ENCODE measurements at regions not wholly inside any gene's neighbourhood (a gene's known extent, or its start where the extent isn't known, plus 50 kb on each side); places are given as distances from the start of the nearest gene placed in this dataset.

DNA sequence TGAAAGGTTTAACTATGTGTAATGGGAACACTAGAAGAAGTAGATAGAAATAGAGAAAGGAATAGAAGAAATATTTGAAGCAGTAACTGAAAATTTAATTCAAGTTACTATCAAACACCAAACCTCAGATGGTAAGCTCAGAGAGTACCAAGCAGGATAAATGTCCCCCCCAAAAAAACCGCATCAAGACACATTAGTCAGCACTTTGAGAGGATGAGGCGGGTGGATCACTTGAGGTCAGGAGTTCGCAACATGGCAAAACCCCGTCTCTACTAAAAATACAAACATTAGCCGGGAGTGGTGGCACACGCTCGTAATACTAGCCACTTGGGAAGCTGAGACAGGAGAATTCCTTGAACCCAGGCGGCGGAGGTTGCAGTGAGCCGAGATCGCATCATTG, 253.1 kb downstream of the C6orf118 start:
- Histone ChIP-seq H4K20me1 (ENCODE audit: control insufficient read depth, insufficient read depth, insufficient read length) (no peaks in the 10 kb centered on the region), H2BK5ac (ENCODE audit: insufficient read length, low read length) (no peak overlapping the region), H3K4ac (ENCODE audit: low read depth, low read length) (no peak overlapping the region), H4K91ac (ENCODE audit: insufficient read length, low read depth, low read length) (no peak overlapping the region), H4K5ac (ENCODE audit: insufficient read length, low read depth, low read length) (no peak overlapping the region), H3K4me1 (ENCODE audit: insufficient read depth, low read length) (no peaks in the 10 kb centered on the region), H3K79me1 (ENCODE audit: insufficient read depth, low read depth, low read length, poor library complexity, severe bottlenecking) (no peaks in the 10 kb centered on the region), H3K79me2 (ENCODE audit: insufficient read depth, low read length) (no peaks in the 10 kb centered on the region), H2AFZ (ENCODE audit: low read length) (no peak overlapping the region), H3K27ac (ENCODE audit: insufficient read length, low read depth, low read length) (no peak overlapping the region), H2BK12ac (ENCODE audit: insufficient read length, low read depth, low read length) (no peak overlapping the region), H3K9ac (ENCODE audit: extremely low read depth, insufficient read length, low read length) (no peak overlapping the region), H3T11ph (ENCODE audit: low read length) (no peak overlapping the region), H3K23ac (ENCODE audit: insufficient read length, low read depth, low read length) (no peak overlapping the region), H3K14ac (ENCODE audit: insufficient read depth, low read length) (no peak overlapping the region), H3K56ac (ENCODE audit: insufficient read length, low read depth, low read length) (no peak overlapping the region), H2BK20ac (ENCODE audit: low read depth, low read length, poor library complexity, severe bottlenecking) (no peak overlapping the region), H2BK120ac (ENCODE audit: low read depth, low read length, poor library complexity, severe bottlenecking) (no peak overlapping the region), H3K4me2 (ENCODE audit: insufficient read depth, insufficient read length, low read length) (no peak overlapping the region), H3K18ac (ENCODE audit: insufficient read length, low read depth, low read length) (no peak overlapping the region), H4K8ac (replicated peaks; ENCODE audit: insufficient read length, low read depth, low read length) (no peak overlapping the region), H3K27me3 (ENCODE audit: insufficient read depth, low read length) (no peaks in the 10 kb centered on the region), H3K23me2 (ENCODE audit: insufficient read length, low read depth, low read length, poor library complexity, severe bottlenecking) (no peaks in the 10 kb centered on the region), H2BK15ac (ENCODE audit: low read depth, low read length) (no peak overlapping the region), H3K9me3 (ENCODE audit: control insufficient read depth, low read depth, low read length) (no peaks in the 10 kb centered on the region), H2AK5ac (ENCODE audit: insufficient read length, low read length) (no peak overlapping the region)
- Mint-ChIP-seq H3K27me3 (ENCODE audit: low read depth) (no peaks in the 10 kb centered on the region), H3K4me3 (no peak overlapping the region), H3K9me3 (peaks cover 0 to 14% of the 10 kb centered on the region in 2 experiments; a peak in 3 of 5 replicates), H3K36me3 (ENCODE audit: insufficient read depth in 1 of 3, low read depth in 3 of 3) (peaks cover 0 to 8% (median 3%) of the 10 kb centered on the region in 3 experiments; a peak in 1 of 7 replicates), H3K27ac (no peak overlapping the region), H3K4me1 (0 out of 4 replicates have a peak, but pooled peaks cover 0 to 3% of the 10 kb centered on the region in 2 experiments)
- WGBS (ENCODE audit: extremely low coverage, insufficient read length, low lambda C conversion rate): no CpG with 5 or more reads among the region's 11 CpGs
- no peak for DNase-seq
- TF ChIP-seq, protein P1, sequence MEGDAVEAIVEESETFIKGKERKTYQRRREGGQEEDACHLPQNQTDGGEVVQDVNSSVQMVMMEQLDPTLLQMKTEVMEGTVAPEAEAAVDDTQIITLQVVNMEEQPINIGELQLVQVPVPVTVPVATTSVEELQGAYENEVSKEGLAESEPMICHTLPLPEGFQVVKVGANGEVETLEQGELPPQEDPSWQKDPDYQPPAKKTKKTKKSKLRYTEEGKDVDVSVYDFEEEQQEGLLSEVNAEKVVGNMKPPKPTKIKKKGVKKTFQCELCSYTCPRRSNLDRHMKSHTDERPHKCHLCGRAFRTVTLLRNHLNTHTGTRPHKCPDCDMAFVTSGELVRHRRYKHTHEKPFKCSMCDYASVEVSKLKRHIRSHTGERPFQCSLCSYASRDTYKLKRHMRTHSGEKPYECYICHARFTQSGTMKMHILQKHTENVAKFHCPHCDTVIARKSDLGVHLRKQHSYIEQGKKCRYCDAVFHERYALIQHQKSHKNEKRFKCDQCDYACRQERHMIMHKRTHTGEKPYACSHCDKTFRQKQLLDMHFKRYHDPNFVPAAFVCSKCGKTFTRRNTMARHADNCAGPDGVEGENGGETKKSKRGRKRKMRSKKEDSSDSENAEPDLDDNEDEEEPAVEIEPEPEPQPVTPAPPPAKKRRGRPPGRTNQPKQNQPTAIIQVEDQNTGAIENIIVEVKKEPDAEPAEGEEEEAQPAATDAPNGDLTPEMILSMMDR (conservative IDR thresholded peaks at IDR 0.05): no peak

Data from H9 (cell line).